GM23248 (cell line): ENCODE measurements at regions not wholly inside any gene's neighbourhood (a gene's known extent, or its start where the extent isn't known, plus 50 kb on each side); places are given as distances from the start of the nearest gene placed in this dataset.

Source experiments
- DNase-seq: peaks from one replicate; pipeline ENCODE4 v3.0.0-alpha.2; 2015
- H2AFZ ChIP-seq: fragments of 200-600 bp; sonication (generic); 2 replicates; pipeline ENCODE4 v1.6.1; 2016; ENCODE audit warnings: antibody characterized with exemption
- H3F3A ChIP-seq: fragments of 200-600 bp; sonication (generic); 2 replicates; pipeline ENCODE4 v1.6.1; 2016; ENCODE audit warnings: mild to moderate bottlenecking, antibody characterized with exemption, mixed run types; ENCODE audit not compliant: insufficient read depth
- H3K27ac ChIP-seq: fragments of 200-600 bp; sonication (generic); 2 replicates; pipeline ENCODE4 v1.5.1; 2016; ENCODE audit warnings: mild to moderate bottlenecking
- H3K27me3 ChIP-seq: fragments of 200-600 bp; sonication (generic); replicated peaks from 2 replicates; pipeline ENCODE4 v1.6.1; 2016; ENCODE audit warnings: mild to moderate bottlenecking; ENCODE audit not compliant: insufficient read depth
- H3K36me3 ChIP-seq: fragments of 200-600 bp; sonication (generic); 2 replicates; pipeline ENCODE4 v1.6.1; 2016; ENCODE audit warnings: low read depth, mild to moderate bottlenecking
- H3K4me1 ChIP-seq: fragments of 200-600 bp; sonication (generic); 2 replicates; pipeline ENCODE4 v1.6.1; 2016; ENCODE audit warnings: mild to moderate bottlenecking; ENCODE audit not compliant: insufficient read depth
- H3K4me2 ChIP-seq: fragments of 200-600 bp; sonication (generic); one replicate; pipeline ENCODE4 v1.6.1; 2016; ENCODE audit warnings: mild to moderate bottlenecking; ENCODE audit not compliant: unreplicated experiment
- H3K4me3 ChIP-seq: fragments of 200-600 bp; sonication (generic); 2 replicates; pipeline ENCODE4 v1.5.1; 2016; ENCODE audit warnings: mild to moderate bottlenecking
- H3K79me2 ChIP-seq: fragments of 200-600 bp; sonication (generic); 2 replicates; pipeline ENCODE4 v1.6.1; 2016; ENCODE audit warnings: mild to moderate bottlenecking; ENCODE audit not compliant: insufficient read depth
- H3K9ac ChIP-seq: fragments of 200-600 bp; sonication (generic); 2 replicates; pipeline ENCODE4 v1.6.1; 2016; ENCODE audit warnings: mild to moderate bottlenecking
- H3K9me2 ChIP-seq: fragments of 200-600 bp; sonication (generic); 2 replicates; pipeline ENCODE4 v1.6.1; 2016; ENCODE audit warnings: mixed run types, mild to moderate bottlenecking, moderate library complexity; ENCODE audit not compliant: insufficient read depth
- H3K9me3 ChIP-seq: fragments of 200-600 bp; sonication (generic); one replicate; pipeline ENCODE4 v1.6.1; 2017; ENCODE audit warnings: low read depth
- H4K20me1 ChIP-seq: fragments of 200-600 bp; sonication (generic); 2 replicates; pipeline ENCODE4 v1.6.0; 2016; ENCODE audit not compliant: insufficient read depth
- EZH2 ChIP-seq: fragments of 200-600 bp; sonication (generic); IDR thresholded peaks from 2 replicates; pipeline ENCODE4 v1.6.1; 2018; ENCODE audit warnings: antibody characterized with exemption, mild to moderate bottlenecking; ENCODE audit not compliant: insufficient read depth, poor library complexity, severe bottlenecking
- EZH2phosphoT487 ChIP-seq: fragments of 200-600 bp; sonication (generic); IDR thresholded peaks from 2 replicates; pipeline ENCODE4 v1.6.1; 2018; ENCODE audit warnings: antibody characterized with exemption, moderate library complexity, mild to moderate bottlenecking, low read depth; ENCODE audit not compliant: insufficient read depth
- WGBS, 2 experiments: methylation state at CpG; one replicate each; pipeline ENCODE4 v1.1.6; 2015 to 2017; ENCODE audit warnings: low lambda C conversion rate in 2 of 2, low coverage in 1 of 2; ENCODE audit errors: missing lambda C conversion rate in 2 of 2; 5-methylcytosine and 5-hydroxymethylcytosine counted together
- in situ Hi-C: fragments of 300-500 bp; cut with MboI; formaldehyde crosslinking; loops from 2 replicates; pipeline ENCODE4 v1.15.0; 2020

GRCh38 chr9:28155067-28155466 lies 581.8 kb upstream of the C9orf72 start:
- Histone ChIP-seq H3K36me3 (no peaks in the 10 kb centered on the region), H3K9me2 (no peaks in the 10 kb centered on the region), H3K27me3 (no peaks in the 10 kb centered on the region), H3K79me2 (no peaks in the 10 kb centered on the region), H3K27ac (no peak overlapping the region), H2AFZ (no peak overlapping the region), H3K4me3 (no peak overlapping the region), H3K4me1 (no peaks in the 10 kb centered on the region), H3F3A (no peaks in the 10 kb centered on the region), H3K9ac (no peak overlapping the region), H3K9me3 (no peaks in the 10 kb centered on the region), H3K4me2 (no peak overlapping the region), H4K20me1 (no peaks in the 10 kb centered on the region)
- no peak for DNase-seq
- no peak for TF ChIP-seq EZH2phosphoT487
- no peak for TF ChIP-seq EZH2
- in situ Hi-C loops, result no loop called here

GRCh38 chr9:28155671-28156070 lies 582.4 kb upstream of the C9orf72 start:
- H3K27ac ChIP-seq, result no peak overlapping the region
- H3K36me3 ChIP-seq, result no peaks in the 10 kb centered on the region
- no peak overlapping the region for H3K4me2 ChIP-seq
- 24 to 41% methylated on average over 2 of the region's 2 CpGs for WGBS, 2 experiments
- no peak overlapping the region for H2AFZ ChIP-seq
- no peak for DNase-seq
- no peak overlapping the region for H3K9ac ChIP-seq
- H3K9me3 ChIP-seq, result no peaks in the 10 kb centered on the region
- no peak overlapping the region for H3K4me3 ChIP-seq
- in situ Hi-C loops, result no loop called here
- H4K20me1 ChIP-seq, result no peaks in the 10 kb centered on the region
- TF ChIP-seq EZH2, result no peak
- no peak for TF ChIP-seq EZH2phosphoT487
- no peaks in the 10 kb centered on the region for H3K79me2 ChIP-seq
- H3F3A ChIP-seq, result no peaks in the 10 kb centered on the region
- H3K9me2 ChIP-seq, result no peaks in the 10 kb centered on the region
- H3K27me3 ChIP-seq, result no peaks in the 10 kb centered on the region
- H3K4me1 ChIP-seq, result no peaks in the 10 kb centered on the region

- in situ Hi-C loops, result no loop called here
Observed at GRCh38 chr9:28158451-28158850, 585.2 kb upstream of the C9orf72 start.

GRCh38 chr9:28163619-28164018 lies 590.3 kb upstream of the C9orf72 start:
- no peaks in the 10 kb centered on the region for H3K4me1 ChIP-seq
- no peak overlapping the region for H3K4me3 ChIP-seq
- in situ Hi-C loops, result no loop called here
- DNase-seq, result no peak
- no peak overlapping the region for H3K4me2 ChIP-seq
- H3F3A ChIP-seq, result no peaks in the 10 kb centered on the region
- no peaks in the 10 kb centered on the region for H4K20me1 ChIP-seq
- no peaks in the 10 kb centered on the region for H3K79me2 ChIP-seq
- H3K9me2 ChIP-seq, result no peaks in the 10 kb centered on the region
- H3K36me3 ChIP-seq, result no peaks in the 10 kb centered on the region
- WGBS, 2 experiments, result 22 to 38% methylated on average over 3 of the region's 3 CpGs
- H3K27me3 ChIP-seq, result no peaks in the 10 kb centered on the region
- no peak overlapping the region for H3K27ac ChIP-seq
- no peak overlapping the region for H2AFZ ChIP-seq
- H3K9ac ChIP-seq, result no peak overlapping the region
- TF ChIP-seq EZH2 (no peak), EZH2phosphoT487 (no peak)
- H3K9me3 ChIP-seq, result no peaks in the 10 kb centered on the region

More at GRCh38 chr9:28158451-28158850, 585.2 kb upstream of the C9orf72 start:
- Histone ChIP-seq H3K4me1 (no peaks in the 10 kb centered on the region), H3K4me2 (no peak overlapping the region), H2AFZ (no peak overlapping the region), H3K9me2 (no peaks in the 10 kb centered on the region), H3K79me2 (no peaks in the 10 kb centered on the region), H4K20me1 (no peaks in the 10 kb centered on the region), H3K4me3 (no peak overlapping the region), H3K9ac (no peak overlapping the region), H3K27ac (no peak overlapping the region), H3K36me3 (no peaks in the 10 kb centered on the region), H3F3A (no peaks in the 10 kb centered on the region), H3K9me3 (no peaks in the 10 kb centered on the region), H3K27me3 (no peaks in the 10 kb centered on the region)
- WGBS, 2 experiments, result 34 to 54% methylated on average over 1 of the region's 1 CpG
- DNase-seq, result no peak
- no peak for TF ChIP-seq EZH2phosphoT487
- TF ChIP-seq EZH2, result no peak

GRCh38 chr9:28166179-28166578 lies 592.9 kb upstream of the C9orf72 start:
- H4K20me1 ChIP-seq, result no peaks in the 10 kb centered on the region
- H3K9ac ChIP-seq, result no peak overlapping the region
- H3K79me2 ChIP-seq, result no peaks in the 10 kb centered on the region
- no peaks in the 10 kb centered on the region for H3F3A ChIP-seq
- no peaks in the 10 kb centered on the region for H3K36me3 ChIP-seq
- H2AFZ ChIP-seq, result no peak overlapping the region
- 60 to 65% methylated on average over 2 of the region's 2 CpGs for WGBS, 2 experiments
- no peaks in the 10 kb centered on the region for H3K9me2 ChIP-seq
- H3K27ac ChIP-seq, result no peak overlapping the region
- no peak for DNase-seq
- H3K27me3 ChIP-seq, result no peaks in the 10 kb centered on the region
- H3K4me2 ChIP-seq, result no peak overlapping the region
- H3K4me1 ChIP-seq, result no peaks in the 10 kb centered on the region
- no peak for TF ChIP-seq EZH2
- TF ChIP-seq EZH2phosphoT487, result no peak
- in situ Hi-C loops, result no loop called here
- no peaks in the 10 kb centered on the region for H3K9me3 ChIP-seq
- no peak overlapping the region for H3K4me3 ChIP-seq
